Natural killer cell (primary cell): ENCODE measurements at regions not wholly inside any gene's neighbourhood (a gene's known extent, or its start where the extent isn't known, plus 50 kb on each side); places are given as distances from the start of the nearest gene placed in this dataset.

Experiments used
- ATAC-seq, 3 donors: fragments of 150-1000 bp in 2 of 3; fragments of 200-7000 bp in 1 of 3; cut with Tn5 transposase; 1 replicate in 1 of 3; 2 replicates in 2 of 3; pipeline ENCODE4 v1.10.0; 2021; ENCODE audit warnings: mild to moderate bottlenecking in 2 of 3, moderate library complexity in 2 of 3
- DNase-seq, 2 donors: peaks; one replicate each; pipeline versions ENCODE4 v3.0.0 to v3.0.0-alpha.2; 2013 to 2021; ENCODE audit warnings: mixed read lengths in 1 of 2
- H3K27ac ChIP-seq: one replicate; pipeline ENCODE4 v1.5.1; 2013; ENCODE audit warnings: mild to moderate bottlenecking, low read length
- H3K27me3 ChIP-seq: one replicate; pipeline ENCODE4 v1.6.1; 2013; ENCODE audit warnings: low read length; ENCODE audit not compliant: control insufficient read depth, insufficient read depth
- H3K36me3 ChIP-seq: one replicate; pipeline ENCODE4 v1.6.1; 2013; ENCODE audit warnings: low read length; ENCODE audit not compliant: control insufficient read depth, insufficient read depth
- H3K4me1 ChIP-seq: one replicate; pipeline ENCODE4 v1.6.1; 2013; ENCODE audit warnings: low read length; ENCODE audit not compliant: control insufficient read depth, insufficient read depth
- H3K4me3 ChIP-seq: one replicate; pipeline ENCODE4 v1.5.1; 2013; ENCODE audit warnings: low read length
- H3K9me3 ChIP-seq: one replicate; pipeline ENCODE4 v1.6.1; 2013; ENCODE audit warnings: low read length; ENCODE audit not compliant: control insufficient read depth, insufficient read depth
- H3K27ac Mint-ChIP-seq, 2 donors: one replicate each; pipeline ENCODE4 v1.8.0; 2022; ENCODE audit warnings: mild to moderate bottlenecking in 2 of 2, mixed read lengths in 2 of 2, moderate library complexity in 1 of 2
- H3K27me3 Mint-ChIP-seq, 2 donors: one replicate each; pipeline ENCODE4 v1.8.0; 2022; ENCODE audit warnings: low read depth in 2 of 2, mixed read lengths in 2 of 2
- H3K36me3 Mint-ChIP-seq: one replicate; pipeline ENCODE4 v1.8.0; 2022; ENCODE audit warnings: mixed read lengths
- H3K4me1 Mint-ChIP-seq, 2 donors: one replicate each; pipeline ENCODE4 v1.8.0; 2022; ENCODE audit warnings: mixed read lengths in 2 of 2
- H3K4me3 Mint-ChIP-seq: one replicate; pipeline ENCODE4 v1.8.0; 2022; ENCODE audit warnings: mild to moderate bottlenecking, moderate library complexity, mixed read lengths
- H3K9me3 Mint-ChIP-seq, 2 donors: one replicate each; pipeline ENCODE4 v1.8.0; 2022; ENCODE audit warnings: mixed read lengths in 2 of 2
- CTCF ChIP-seq: fragments of 200-600 bp; IDR thresholded peaks from one replicate; pipeline ENCODE4 v1.8.0; 2022; ENCODE audit warnings: antibody characterized with exemption
- WGBS: methylation state at CpG from one replicate; pipeline ENCODE4 v1.1.7; 2013; ENCODE audit warnings: missing lambda C conversion rate; ENCODE audit not compliant: insufficient coverage; 5-methylcytosine and 5-hydroxymethylcytosine counted together
- intact Hi-C: fragments of 100-400 bp; cut with micrococcal nuclease; formaldehyde crosslinking; loops from one replicate; pipeline ENCODE4 v1.14.2; 2022

GRCh38 chr4:45751877-45752530, 371.9 kb downstream of the GABRG1 start:
- H3K27me3 ChIP-seq, result no peaks in the 10 kb centered on the region
- H3K27me3 Mint-ChIP-seq, result no peaks in the 10 kb centered on the region
- no peak for TF ChIP-seq CTCF
- no peak overlapping the region for H3K4me3 ChIP-seq
- no peak overlapping the region for H3K27ac ChIP-seq
- H3K36me3 Mint-ChIP-seq, result no peaks in the 10 kb centered on the region
- no peaks in the 10 kb centered on the region for H3K9me3 ChIP-seq
- no peak overlapping the region for H3K4me3 Mint-ChIP-seq
- H3K27ac Mint-ChIP-seq, result no peak overlapping the region
- 64% methylated on average over 3 of the region's 4 CpGs for WGBS
- no peaks in the 10 kb centered on the region for H3K4me1 Mint-ChIP-seq
- ATAC-seq, result no peak
- peaks cover 7 to 9% of the 10 kb centered on the region in 2 donors for H3K9me3 Mint-ChIP-seq
- DNase-seq, result no peak
- no peaks in the 10 kb centered on the region for H3K36me3 ChIP-seq
- no peaks in the 10 kb centered on the region for H3K4me1 ChIP-seq
- intact Hi-C loops, result no loop called here

- TF ChIP-seq CTCF, result no peak
- 60% methylated on average over 2 of the region's 2 CpGs for WGBS
- H3K9me3 Mint-ChIP-seq, result peaks cover 9% of the 10 kb centered on the region in 2 donors
- Histone ChIP-seq H3K4me3 (no peak overlapping the region), H3K27me3 (no peaks in the 10 kb centered on the region), H3K27ac (no peak overlapping the region), H3K9me3 (no peaks in the 10 kb centered on the region), H3K4me1 (no peaks in the 10 kb centered on the region), H3K36me3 (no peaks in the 10 kb centered on the region)
- intact Hi-C loops, result no loop called here
- no peaks in the 10 kb centered on the region for H3K27me3 Mint-ChIP-seq
- no peaks in the 10 kb centered on the region for H3K4me1 Mint-ChIP-seq
- ATAC-seq (no peak), DNase-seq (no peak)
- no peaks in the 10 kb centered on the region for H3K36me3 Mint-ChIP-seq
- no peak overlapping the region for H3K27ac Mint-ChIP-seq
- no peak overlapping the region for H3K4me3 Mint-ChIP-seq
Measured at GRCh38 chr4:45750721-45751120, 373.1 kb downstream of the GABRG1 start.

- ATAC-seq (no peak), DNase-seq (no peak)
- WGBS, result 90% methylated on average over 3 of the region's 3 CpGs
- Mint-ChIP-seq H3K27me3 (no peaks in the 10 kb centered on the region), H3K4me3 (no peak overlapping the region), H3K9me3 (peaks cover 4 to 18% of the 10 kb centered on the region in 2 donors), H3K27ac (no peak overlapping the region), H3K36me3 (no peaks in the 10 kb centered on the region), H3K4me1 (no peaks in the 10 kb centered on the region)
- no peaks in the 10 kb centered on the region for H3K9me3 ChIP-seq
- no peak overlapping the region for H3K4me3 ChIP-seq
- H3K27me3 ChIP-seq, result no peaks in the 10 kb centered on the region
- no peaks in the 10 kb centered on the region for H3K4me1 ChIP-seq
- intact Hi-C loops, result no loop called here
- H3K27ac ChIP-seq, result no peak overlapping the region
- no peaks in the 10 kb centered on the region for H3K36me3 ChIP-seq
- TF ChIP-seq CTCF, result no peak
Measured at GRCh38 chr4:45745741-45746140, 378.1 kb downstream of the GABRG1 start.

- intact Hi-C loops, result no loop called here
- no peaks in the 10 kb centered on the region for H3K4me1 ChIP-seq
- H3K9me3 ChIP-seq, result no peaks in the 10 kb centered on the region
- Mint-ChIP-seq H3K27me3 (no peaks in the 10 kb centered on the region), H3K27ac (no peak overlapping the region), H3K4me1 (no peaks in the 10 kb centered on the region), H3K4me3 (no peak overlapping the region), H3K9me3 (peaks cover 8 to 22% of the 10 kb centered on the region in 2 donors), H3K36me3 (no peaks in the 10 kb centered on the region)
- H3K27ac ChIP-seq, result no peak overlapping the region
- H3K27me3 ChIP-seq, result no peaks in the 10 kb centered on the region
- DNase-seq, result no peak
- ATAC-seq, result no peak
- no CpG with 5 or more reads among the region's 1 CpG for WGBS
- TF ChIP-seq CTCF, result no peak
- H3K4me3 ChIP-seq, result no peak overlapping the region
- H3K36me3 ChIP-seq, result no peaks in the 10 kb centered on the region
Measured at GRCh38 chr4:45741897-45742296, 382.0 kb downstream of the GABRG1 start.
